ENCODE measurements at regions not wholly inside any gene's neighbourhood (a gene's known extent, or its start where the extent isn't known, plus 50 kb on each side); places are given as distances from the start of the nearest gene placed in this dataset.

DNA sequence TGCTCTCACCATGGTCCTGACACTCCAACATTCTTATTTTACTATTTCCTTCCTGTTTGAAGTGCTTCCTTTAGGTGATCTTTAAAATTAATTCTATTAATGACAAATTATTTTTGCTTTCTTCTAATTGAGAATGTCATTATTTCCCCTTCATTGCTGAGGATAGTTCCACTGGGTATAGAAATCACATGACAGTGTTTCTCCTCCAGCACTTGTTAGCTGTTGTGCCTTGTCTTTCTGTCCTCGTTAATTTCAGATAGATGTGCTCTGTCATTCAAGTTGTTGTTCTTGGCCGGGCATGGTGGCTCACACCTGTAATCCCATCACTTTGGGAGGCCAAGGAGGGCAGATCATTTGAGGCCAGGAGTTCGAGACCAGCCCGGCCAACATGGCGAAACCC is 321.0 kb upstream of the RAB6C start:
- no peak for DNase-seq

- no peak for DNase-seq
Observed at GRCh38 chr2:129661935-129662334, 317.5 kb upstream of the RAB6C start.

DNA sequence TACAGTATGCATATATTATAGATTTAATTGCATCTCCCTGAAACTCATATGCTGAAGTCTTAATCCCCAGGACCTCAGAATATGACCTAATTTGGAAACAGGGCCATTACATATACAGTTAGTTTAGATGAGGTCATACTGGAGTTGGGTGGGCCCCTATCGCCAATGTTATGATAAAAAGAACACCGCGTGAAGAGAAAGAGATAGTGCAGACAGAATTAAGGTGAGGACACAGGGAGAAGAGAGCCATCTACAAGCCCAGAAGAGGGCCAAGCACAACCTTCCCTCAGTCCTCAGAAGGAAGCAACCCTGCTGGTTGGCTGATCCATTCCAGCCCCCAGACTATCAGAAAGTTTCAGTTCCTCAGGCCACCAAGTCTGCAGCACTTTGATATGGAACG is 311.9 kb upstream of the RAB6C start:
- no peak for DNase-seq

- DNase-seq, result no peak
Observed at GRCh38 chr2:129672521-129672920, 306.9 kb upstream of the RAB6C start.

GRCh38 chr2:129673234-129673633 is 306.2 kb upstream of the RAB6C start:
- no peak for DNase-seq

GRCh38 chr2:129673847-129674711 is 305.4 kb upstream of the RAB6C start:
- DNase-seq, result no peak

GRCh38 chr2:129678751-129679150 is 300.7 kb upstream of the RAB6C start:
- DNase-seq, result no peak

DNA sequence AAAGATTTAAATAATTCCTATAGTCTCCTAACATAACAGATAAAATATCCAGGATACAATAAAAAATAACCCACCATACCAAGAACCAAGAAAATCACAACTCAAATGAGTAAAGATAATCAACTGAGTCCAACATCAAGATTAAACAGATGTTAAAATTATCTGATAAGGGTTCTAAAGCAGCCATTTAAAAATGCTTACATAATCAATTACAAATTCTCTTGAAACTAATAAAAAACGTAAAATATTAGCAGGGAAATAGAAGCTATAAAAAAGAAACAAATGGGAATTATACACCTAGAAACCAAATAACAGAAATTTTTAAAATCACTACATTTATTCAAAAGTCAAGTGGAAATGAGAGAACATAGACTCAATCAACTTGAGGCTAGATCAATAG is 297.7 kb upstream of the RAB6C start:
- no peak for DNase-seq

DNA sequence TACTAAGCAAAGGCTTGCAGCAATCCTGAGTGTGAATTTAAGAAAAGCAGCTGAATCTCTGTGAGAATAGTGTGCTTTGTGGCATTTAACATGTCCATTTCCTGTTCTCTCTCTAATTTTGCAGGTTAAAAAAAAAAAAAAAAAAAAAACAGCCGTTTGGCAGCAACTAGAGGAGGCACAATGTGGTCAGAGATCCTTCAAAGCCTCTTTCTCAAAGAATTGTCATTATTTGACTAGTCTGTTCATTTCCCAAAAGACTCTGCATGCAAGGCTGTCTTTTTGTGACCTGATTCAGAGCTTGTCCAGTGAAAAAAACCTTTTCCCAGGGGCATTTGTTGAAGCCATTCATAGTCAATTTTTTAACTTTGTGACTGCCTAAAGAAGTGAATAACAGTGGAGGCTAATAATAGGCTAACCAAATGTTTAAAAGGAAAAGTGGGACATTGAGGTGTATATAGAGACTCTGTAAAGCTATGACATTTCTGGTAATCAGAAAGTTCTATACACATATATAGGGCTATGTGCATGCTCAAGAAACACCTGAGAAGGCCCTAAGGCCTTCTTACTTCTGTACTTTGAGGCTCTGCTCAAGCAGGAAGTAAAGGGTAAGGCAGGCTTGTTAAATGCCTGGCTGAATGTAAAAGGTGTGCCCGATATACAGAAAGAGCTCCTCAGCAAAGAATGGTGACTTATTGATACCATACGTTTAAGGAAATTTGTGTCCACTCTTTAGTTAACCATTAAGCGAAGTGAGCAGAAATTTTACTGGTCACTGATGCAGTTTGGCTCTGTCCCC is 289.6 kb upstream of the RAB6C start:
- no peak for DNase-seq

DNA sequence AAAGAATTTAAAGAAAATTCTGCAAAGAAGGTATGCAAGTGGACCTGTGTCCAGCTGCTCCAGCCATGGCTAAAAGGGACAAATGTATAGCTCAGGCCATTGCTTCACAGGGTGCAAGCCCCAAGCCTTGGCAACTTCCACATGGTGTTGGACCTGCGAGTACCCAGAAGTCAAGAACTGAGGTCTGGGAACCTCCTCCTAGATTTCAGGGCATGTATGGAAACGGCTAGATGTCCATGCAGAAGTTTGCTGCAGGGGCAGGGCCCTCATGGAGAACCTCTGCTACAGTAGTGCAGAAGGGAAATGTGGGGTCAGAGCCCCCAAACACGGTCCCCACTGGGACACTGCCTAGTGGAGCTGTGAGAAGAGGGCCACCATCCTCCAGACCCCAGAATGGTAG is 284.0 kb upstream of the RAB6C start:
- no peak for DNase-seq

GRCh38 chr2:129698593-129698992 is 280.9 kb upstream of the RAB6C start:
- no peak for DNase-seq

DNA sequence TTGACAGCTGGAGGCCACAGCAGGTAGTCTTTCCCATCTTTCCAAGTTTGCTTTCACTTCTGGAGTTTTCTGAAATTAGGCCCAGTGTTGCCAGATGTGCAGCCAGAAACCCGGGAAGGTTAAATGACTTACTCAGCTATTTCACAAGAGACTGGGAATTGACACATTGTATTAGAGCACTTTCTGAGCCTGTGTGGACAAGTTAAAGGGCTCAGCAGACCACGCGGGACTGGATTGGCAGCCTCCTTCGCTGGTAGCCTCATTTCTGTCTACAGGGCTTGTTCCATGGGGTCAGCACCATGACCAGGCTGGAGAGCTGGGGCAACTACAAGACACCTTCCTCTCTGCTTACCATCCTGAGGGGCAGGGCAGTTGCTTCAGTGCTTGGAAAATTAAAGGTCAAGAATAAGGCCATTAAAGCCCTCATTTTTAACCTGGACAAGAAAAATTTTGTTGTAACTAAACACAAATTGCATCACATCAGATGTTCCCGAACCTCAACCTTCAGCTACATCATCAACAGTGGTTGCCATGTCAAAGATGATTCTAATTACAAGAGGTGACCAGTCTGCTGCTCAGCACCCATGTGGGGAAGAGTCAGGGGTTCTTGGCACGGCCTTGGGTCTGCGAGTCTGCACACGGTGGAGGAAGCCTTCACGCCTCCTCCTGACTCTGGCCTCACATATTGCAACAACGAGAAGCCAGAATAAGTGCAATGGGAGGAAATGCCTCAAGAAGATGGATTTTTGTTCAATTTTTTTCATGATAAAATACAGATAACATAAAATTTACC is 279.5 kb upstream of the RAB6C start:
- DNase-seq, result no peak

DNA sequence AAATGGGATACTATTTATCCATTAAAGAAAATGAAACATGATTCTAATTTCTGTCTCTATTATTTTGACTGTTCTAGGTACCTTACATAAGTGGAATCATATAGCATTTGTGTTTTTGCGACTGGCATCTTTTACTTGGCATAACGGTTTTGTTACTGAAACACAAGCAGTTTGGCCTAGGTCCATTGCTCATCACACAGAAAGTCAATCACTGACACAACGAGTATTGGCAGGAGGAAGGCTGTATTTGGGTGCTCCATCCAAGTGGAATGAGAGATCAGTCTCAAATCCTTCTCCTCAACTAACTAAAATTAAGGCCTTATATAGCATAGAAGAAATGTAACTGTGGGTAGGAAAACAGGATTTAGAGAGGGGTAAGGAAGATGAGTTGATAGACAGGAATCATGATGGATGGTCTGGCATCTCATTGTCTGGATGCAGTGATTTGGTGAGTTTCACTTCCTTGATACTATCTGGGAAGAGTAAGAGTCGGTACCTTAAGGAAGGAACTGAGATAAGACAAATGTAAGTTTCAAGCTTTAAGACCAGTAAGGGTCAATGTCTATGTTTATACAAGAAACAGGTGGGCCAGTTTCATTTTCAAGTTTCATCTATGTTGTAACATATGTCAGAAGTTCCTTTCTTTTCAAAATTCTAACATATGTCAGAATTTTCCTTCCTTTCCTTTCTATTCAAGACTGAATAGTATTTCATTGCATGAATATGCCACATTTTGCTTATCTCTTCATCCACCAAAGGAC is 276.9 kb upstream of the RAB6C start:
- no peak for DNase-seq

GRCh38 chr2:129705085-129705484 is 274.4 kb upstream of the RAB6C start:
- DNase-seq, result no peak

- no peak for DNase-seq
Observed at GRCh38 chr2:129707800-129708199, 271.7 kb upstream of the RAB6C start.

GRCh38 chr2:129708221-129708967 is 271.1 kb upstream of the RAB6C start:
- DNase-seq, result no peak

- DNase-seq, result no peak
Observed at GRCh38 chr2:129709001-129709955, 270.2 kb upstream of the RAB6C start.

GRCh38 chr2:129709956-129710598 is 269.4 kb upstream of the RAB6C start:
- DNase-seq, result no peak

GRCh38 chr2:129710670-129711495 is 268.6 kb upstream of the RAB6C start:
- DNase-seq, result no peak

Data from T1000 (cell line).